A673 (cell line): ENCODE measurements at regions not wholly inside any gene's neighbourhood (a gene's known extent, or its start where the extent isn't known, plus 50 kb on each side); places are given as distances from the start of the nearest gene placed in this dataset.

Experiments used
- EZH2 ChIP-seq: fragments of 200-600 bp; sonication (generic); IDR thresholded peaks from 2 replicates; pipeline ENCODE4 v1.6.1; 2017; ENCODE audit warnings: borderline replicate concordance, low read depth, mild to moderate bottlenecking, mixed read lengths, antibody characterized with exemption, low read length; ENCODE audit not compliant: poor library complexity, severe bottlenecking
- TF ChIP-seq, protein P1 (sequence below): fragments of 300-800, 200-600 bp; sonication (generic); conservative IDR thresholded peaks from 2 replicates; pipeline ENCODE4 v1.5.1; 2017; ENCODE audit warnings: low read depth, mild to moderate bottlenecking, antibody characterized with exemption, low read length, moderate library complexity, mixed read lengths

DNA sequence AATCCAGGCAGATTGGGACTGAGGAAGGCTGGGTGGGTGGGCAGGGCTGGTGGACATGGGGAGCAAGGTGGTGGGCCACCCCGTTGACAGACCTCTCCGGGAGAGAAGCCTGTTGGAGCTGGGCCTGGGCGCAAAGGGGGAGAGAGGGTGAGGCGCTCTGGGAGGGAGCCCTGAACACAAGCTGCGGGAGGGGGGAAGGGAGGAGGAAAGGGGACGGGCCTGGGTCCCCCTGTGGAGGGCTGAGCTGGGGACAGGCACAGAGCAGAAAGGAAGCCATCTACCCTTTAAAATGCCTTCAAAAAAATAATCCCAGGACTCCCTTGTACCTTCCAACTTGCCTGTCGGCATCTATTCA lies 161.8 kb downstream of the PSMG1 start:
- TF ChIP-seq, protein P1, sequence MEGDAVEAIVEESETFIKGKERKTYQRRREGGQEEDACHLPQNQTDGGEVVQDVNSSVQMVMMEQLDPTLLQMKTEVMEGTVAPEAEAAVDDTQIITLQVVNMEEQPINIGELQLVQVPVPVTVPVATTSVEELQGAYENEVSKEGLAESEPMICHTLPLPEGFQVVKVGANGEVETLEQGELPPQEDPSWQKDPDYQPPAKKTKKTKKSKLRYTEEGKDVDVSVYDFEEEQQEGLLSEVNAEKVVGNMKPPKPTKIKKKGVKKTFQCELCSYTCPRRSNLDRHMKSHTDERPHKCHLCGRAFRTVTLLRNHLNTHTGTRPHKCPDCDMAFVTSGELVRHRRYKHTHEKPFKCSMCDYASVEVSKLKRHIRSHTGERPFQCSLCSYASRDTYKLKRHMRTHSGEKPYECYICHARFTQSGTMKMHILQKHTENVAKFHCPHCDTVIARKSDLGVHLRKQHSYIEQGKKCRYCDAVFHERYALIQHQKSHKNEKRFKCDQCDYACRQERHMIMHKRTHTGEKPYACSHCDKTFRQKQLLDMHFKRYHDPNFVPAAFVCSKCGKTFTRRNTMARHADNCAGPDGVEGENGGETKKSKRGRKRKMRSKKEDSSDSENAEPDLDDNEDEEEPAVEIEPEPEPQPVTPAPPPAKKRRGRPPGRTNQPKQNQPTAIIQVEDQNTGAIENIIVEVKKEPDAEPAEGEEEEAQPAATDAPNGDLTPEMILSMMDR: no peak
- TF ChIP-seq EZH2: no peak
